Right cardiac atrium (tissue), 5 donors: ENCODE measurements at regions not wholly inside any gene's neighbourhood (a gene's known extent, or its start where the extent isn't known, plus 50 kb on each side); places are given as distances from the start of the nearest gene placed in this dataset.
A peak's percentile ranks its signal among the peaks of the same experiment; 100 is the strongest.

Experiments
- ATAC-seq, 2 donors: fragments of 200-7000 bp; cut with Tn5 transposase; one replicate each; pipeline versions ENCODE4 v1.8.0 to v1.9.1; 2020; ENCODE audit warnings: moderate library complexity in 2 of 2, mild to moderate bottlenecking in 1 of 2
- DNase-seq, 3 donors: peaks; one replicate each; pipeline ENCODE4 v3.0.0-alpha.2; 2020
- H3K27ac ChIP-seq: one replicate; pipeline ENCODE4 v1.5.1; 2013; ENCODE audit warnings: mild to moderate bottlenecking, low read length, control low read depth, moderate library complexity
- H3K27me3 ChIP-seq: one replicate; pipeline ENCODE4 v1.6.1; 2013; ENCODE audit not compliant: control insufficient read depth, insufficient read depth
- H3K4me1 ChIP-seq: one replicate; pipeline ENCODE4 v1.6.1; 2013; ENCODE audit warnings: low read length; ENCODE audit not compliant: control insufficient read depth, insufficient read depth
- H3K4me3 ChIP-seq: one replicate; pipeline ENCODE4 v1.5.1; 2013; ENCODE audit warnings: low read length, control low read depth
- H3K9me3 ChIP-seq: one replicate; pipeline ENCODE4 v1.6.1; 2013; ENCODE audit warnings: low read length; ENCODE audit not compliant: control insufficient read depth
- WGBS: extraction: QIAGEN DNeasy Blood & Tissue Kit; methylation state at CpG from one replicate; pipeline ENCODE4 v1.1.7; 2013; 5-methylcytosine and 5-hydroxymethylcytosine counted together
- intact Hi-C, 4 donors: fragments of 100-400 bp; cut with DNase I; formaldehyde crosslinking; loops; one replicate each; pipeline versions ENCODE4 v1.11.0 to v1.14.0; 2022 to 2023
- donor health status: healthy with polysubstance abuse.
- donor health status: DM: no; HTN: yes; CAD: no.
- donor health status: DM: no; HTN: no; CAD: no.
- donor health status: DM: no; HTN: yes; CAD: no; lungs with severe emphysema.
- donor health status: DM: yes; HTN: yes; CAD: no.

DNA sequence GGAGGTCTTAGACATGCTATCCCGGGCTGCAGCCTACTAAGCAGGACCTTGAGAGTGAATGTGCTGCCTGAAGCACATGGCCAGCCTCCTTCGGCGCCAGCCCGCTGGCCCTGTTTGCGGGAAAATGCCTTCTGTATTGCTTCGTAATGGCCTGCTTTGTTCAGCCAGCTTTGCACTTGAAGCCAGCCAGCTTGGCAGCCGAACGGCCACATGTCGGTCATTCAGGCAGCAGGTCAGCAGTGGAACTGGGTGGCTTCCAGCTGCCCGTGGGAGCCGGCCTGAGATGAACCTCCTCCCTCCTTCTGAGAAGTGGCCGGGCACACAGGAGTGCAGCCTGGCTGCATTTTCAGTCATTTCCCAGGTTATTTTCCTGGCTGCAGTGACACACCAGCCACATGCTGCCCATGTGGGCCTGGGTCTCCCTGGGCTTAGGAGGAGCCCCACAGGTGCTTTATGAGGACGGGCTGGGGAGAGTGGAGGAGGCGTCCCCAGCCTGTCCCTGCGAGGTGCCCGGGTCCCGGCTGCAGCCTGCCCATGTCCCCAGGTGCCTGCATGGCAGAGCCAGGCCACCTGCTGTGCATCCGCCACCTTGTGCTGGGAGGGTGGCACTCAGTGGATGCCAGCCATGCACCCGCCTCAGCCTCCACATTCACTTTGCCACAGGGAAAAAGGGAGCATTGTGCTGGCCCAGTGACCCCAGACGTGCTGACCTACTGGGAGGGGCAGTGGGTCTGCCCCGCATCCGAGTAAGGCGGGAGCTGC, 103.5 kb downstream of the SIK1 start:
- H3K27me3 ChIP-seq: no peaks in the 10 kb centered on the region
- H3K9me3 ChIP-seq: no peaks in the 10 kb centered on the region
- WGBS: 62% methylated on average over 23 of the region's 23 CpGs
- peak; percentile 79 to 91 (median 90) for DNase-seq
- peak overlapping the region; percentile 21 for H3K27ac ChIP-seq
- H3K4me1 ChIP-seq: no peaks in the 10 kb centered on the region
- intact Hi-C loops: no loop called here
- ATAC-seq: peak; percentile 70 to 80
- H3K4me3 ChIP-seq: no peak overlapping the region

GRCh38 chr21:43322805-43323204, 104.1 kb downstream of the SIK1 start:
- peak overlapping the region; percentile 21 for H3K27ac ChIP-seq
- H3K27me3 ChIP-seq: no peaks in the 10 kb centered on the region
- intact Hi-C loops: no loop called here
- DNase-seq (peak in 2 of 3 donors; percentile 49 to 55), ATAC-seq (peak; percentile 12 to 20)
- H3K9me3 ChIP-seq: no peaks in the 10 kb centered on the region
- 64% methylated on average over 8 of the region's 8 CpGs for WGBS
- no peak overlapping the region for H3K4me3 ChIP-seq
- no peaks in the 10 kb centered on the region for H3K4me1 ChIP-seq

DNA sequence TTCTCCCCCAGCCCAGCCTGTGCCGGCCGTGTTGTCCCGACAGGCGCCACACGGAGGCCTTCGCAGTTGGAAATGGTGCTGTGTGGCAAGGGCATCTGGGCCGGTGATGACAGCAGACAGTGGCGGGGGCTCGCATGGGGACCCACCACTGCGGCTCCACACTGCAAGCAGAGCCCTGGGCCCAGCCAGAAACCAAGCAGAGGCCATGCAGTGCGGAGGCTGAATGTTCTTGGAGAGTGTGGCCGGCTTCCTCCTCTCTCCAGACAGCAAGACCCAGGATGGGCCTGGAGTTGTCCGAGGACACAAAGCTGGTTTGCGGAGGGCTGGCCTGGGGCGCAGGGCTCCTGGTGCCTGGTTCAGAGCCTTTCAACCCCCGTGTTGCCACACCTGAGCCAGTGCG, 104.6 kb downstream of the SIK1 start:
- intact Hi-C loops: no loop called here
- no peaks in the 10 kb centered on the region for H3K9me3 ChIP-seq
- 89% methylated on average over 17 of the region's 17 CpGs for WGBS
- H3K27me3 ChIP-seq: no peaks in the 10 kb centered on the region
- DNase-seq: peak in 2 of 3 donors; percentile 46
- H3K4me3 ChIP-seq: no peak overlapping the region
- no peaks in the 10 kb centered on the region for H3K4me1 ChIP-seq
- ATAC-seq: no peak
- H3K27ac ChIP-seq: no peak overlapping the region

GRCh38 chr21:43321611-43322010, 105.3 kb downstream of the SIK1 start:
- Histone ChIP-seq H3K4me1 (no peaks in the 10 kb centered on the region), H3K27ac (no peak overlapping the region), H3K9me3 (no peaks in the 10 kb centered on the region), H3K4me3 (no peak overlapping the region), H3K27me3 (no peaks in the 10 kb centered on the region)
- no peak for ATAC-seq
- intact Hi-C loops: no loop called here
- 96% methylated on average over 9 of the region's 9 CpGs for WGBS
- DNase-seq: peak in 1 of 3 donors; percentile 30

DNA sequence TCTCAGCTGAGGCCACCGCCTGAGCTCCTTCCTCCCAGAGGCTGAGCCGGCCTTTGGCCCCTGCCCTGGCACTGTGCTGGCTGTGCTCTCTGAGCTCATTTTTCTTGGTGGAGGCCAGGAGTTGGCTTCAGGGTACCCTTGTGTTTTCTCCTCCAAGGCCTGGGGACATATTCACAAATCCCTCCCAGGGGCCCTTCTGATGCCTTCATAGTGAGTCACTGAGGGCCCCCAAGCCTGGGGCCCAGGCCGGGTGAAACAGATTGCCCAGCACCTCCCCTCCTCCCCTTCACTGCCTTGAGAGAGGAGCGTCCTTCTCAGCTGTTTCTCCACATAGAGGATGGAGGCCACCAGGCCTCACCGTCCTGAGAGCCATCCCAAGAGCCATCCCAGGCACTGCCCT, 105.8 kb downstream of the SIK1 start:
- H3K27ac ChIP-seq: no peak overlapping the region

GRCh38 chr21:43320526-43320925, 106.4 kb downstream of the SIK1 start:
- H3K27me3 ChIP-seq: no peaks in the 10 kb centered on the region
- H3K4me1 ChIP-seq: no peaks in the 10 kb centered on the region
- no peaks in the 10 kb centered on the region for H3K9me3 ChIP-seq
- 96% methylated on average over 5 of the region's 5 CpGs for WGBS
- ATAC-seq (no peak), DNase-seq (peak in 2 of 3 donors; percentile 6 to 28)
- H3K27ac ChIP-seq: no peak overlapping the region
- H3K4me3 ChIP-seq: no peak overlapping the region
- intact Hi-C loops: no loop called here

More for the DNA sequence above, 105.8 kb downstream of the SIK1 start:
- H3K27me3 ChIP-seq: no peaks in the 10 kb centered on the region
- intact Hi-C loops: no loop called here
- peak in 2 of 3 donors; percentile 6 to 46 for DNase-seq
- no peaks in the 10 kb centered on the region for H3K4me1 ChIP-seq
- H3K4me3 ChIP-seq: no peak overlapping the region
- H3K9me3 ChIP-seq: no peaks in the 10 kb centered on the region
- no peak for ATAC-seq
- 84% methylated on average over 5 of the region's 5 CpGs for WGBS

- H3K27ac ChIP-seq: no peak overlapping the region
- intact Hi-C loops: loop anchor here in 1 of 4 donors (10.0 kb wide), 1 partner anchor 336 kb away; the partner anchor contains the start of genes HSF2BP and RRP1B
- H3K27me3 ChIP-seq: no peaks in the 10 kb centered on the region
- no peaks in the 10 kb centered on the region for H3K4me1 ChIP-seq
- 51% methylated on average over 32 of the region's 32 CpGs for WGBS
- ATAC-seq: peak in 1 of 2 donors; percentile 62
- DNase-seq: peak; percentile 51 to 57 (median 57)
- H3K9me3 ChIP-seq: no peaks in the 10 kb centered on the region
- no peak overlapping the region for H3K4me3 ChIP-seq
These were observed 107.8 kb downstream of the SIK1 start for GRCh38 chr21:43318841-43319781.

DNA sequence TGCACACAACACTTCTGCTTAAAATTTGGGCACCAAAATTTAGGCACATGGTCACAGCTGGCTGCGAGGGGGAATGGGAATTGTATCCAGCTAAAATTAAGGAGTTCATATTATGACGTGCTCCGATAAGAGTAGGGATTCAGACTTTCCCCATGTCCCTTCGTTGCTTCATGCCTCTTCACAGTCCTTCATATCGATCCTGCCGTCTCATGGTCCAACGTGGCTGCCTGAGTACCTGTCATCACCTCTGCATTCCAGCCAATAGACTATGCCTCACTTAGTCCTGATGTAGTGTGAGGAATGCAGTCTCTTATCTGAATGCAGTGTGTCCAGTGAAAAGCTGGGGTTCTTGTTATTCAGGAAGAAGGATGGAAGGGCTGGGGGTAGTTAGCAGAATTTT, 108.6 kb downstream of the SIK1 start:
- WGBS: 61% methylated on average over 7 of the region's 7 CpGs
- H3K4me3 ChIP-seq: no peak overlapping the region
- DNase-seq (peak in 1 of 3 donors; percentile 3), ATAC-seq (no peak)
- H3K9me3 ChIP-seq: no peaks in the 10 kb centered on the region
- no peak overlapping the region for H3K27ac ChIP-seq
- H3K4me1 ChIP-seq: no peaks in the 10 kb centered on the region
- no peaks in the 10 kb centered on the region for H3K27me3 ChIP-seq
- intact Hi-C loops: loop anchor here in 1 of 4 donors (10.0 kb wide), 1 partner anchor 336 kb away; the partner anchor contains the start of genes HSF2BP and RRP1B

DNA sequence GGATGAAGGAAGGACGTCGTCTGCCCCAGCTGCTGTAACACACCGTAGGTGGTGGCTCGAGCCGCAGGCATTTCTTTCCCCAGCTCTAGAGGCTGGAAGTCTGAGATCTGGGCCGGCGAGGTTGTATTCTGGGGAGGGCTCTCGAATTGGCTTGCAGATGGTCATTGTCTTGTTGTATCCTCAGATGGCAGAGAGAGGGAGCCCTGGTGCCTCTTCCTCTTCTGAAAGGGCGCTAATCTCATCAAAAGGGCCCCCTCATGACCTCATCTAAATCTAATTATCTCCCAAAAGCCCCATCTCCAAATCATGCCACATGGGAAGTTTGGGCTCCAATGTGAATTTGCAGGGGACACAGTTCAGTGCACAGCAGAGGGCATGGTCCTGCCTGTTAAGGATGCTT, 109.0 kb downstream of the SIK1 start:
- Histone ChIP-seq H3K9me3 (no peaks in the 10 kb centered on the region), H3K27ac (no peak overlapping the region), H3K4me3 (no peak overlapping the region), H3K27me3 (no peaks in the 10 kb centered on the region), H3K4me1 (no peaks in the 10 kb centered on the region)
- DNase-seq (peak in 1 of 3 donors; percentile 11), ATAC-seq (no peak)
- intact Hi-C loops: loop anchor here in 1 of 4 donors (10.0 kb wide), 1 partner anchor 337 kb away; the partner anchor contains the start of genes HSF2BP and RRP1B
- 85% methylated on average over 9 of the region's 9 CpGs for WGBS

GRCh38 chr21:43317254-43317748, 109.6 kb downstream of the SIK1 start:
- ATAC-seq (no peak), DNase-seq (peak in 2 of 3 donors; percentile 23 to 24)
- intact Hi-C loops: loop anchor here in 1 of 4 donors (10.0 kb wide), 1 partner anchor 338 kb away; the partner anchor contains the start of genes HSF2BP and RRP1B
- 97% methylated on average over 11 of the region's 11 CpGs for WGBS
- H3K27me3 ChIP-seq: no peaks in the 10 kb centered on the region
- H3K27ac ChIP-seq: no peak overlapping the region
- H3K4me1 ChIP-seq: no peaks in the 10 kb centered on the region
- no peak overlapping the region for H3K4me3 ChIP-seq
- H3K9me3 ChIP-seq: no peaks in the 10 kb centered on the region
